Erythroblast (primary cell): ENCODE measurements at regions not wholly inside any gene's neighbourhood (a gene's known extent, or its start where the extent isn't known, plus 50 kb on each side); places are given as distances from the start of the nearest gene placed in this dataset.

Source experiments
- GATA1 ChIP-seq: IDR thresholded peaks from 2 replicates; pipeline ENCODE4 v1.6.1; 2011; ENCODE audit warnings: low read depth, mild to moderate bottlenecking, control low read depth, low read length, moderate library complexity
- POLR2A ChIP-seq: IDR thresholded peaks from 2 replicates; pipeline ENCODE4 v1.6.1; 2011; ENCODE audit warnings: mild to moderate bottlenecking, low read length

- TF ChIP-seq POLR2A (no peak), GATA1 (no peak)
Measured at GRCh38 chr16:65510850-65511249, 389.0 kb upstream of the CDH11 start.
